GM18507 (cell line): ENCODE measurements at regions not wholly inside any gene's neighbourhood (a gene's known extent, or its start where the extent isn't known, plus 50 kb on each side); places are given as distances from the start of the nearest gene placed in this dataset.
A peak's percentile ranks its signal among the peaks of the same experiment; 100 is the strongest.
"Not testable (repeated sequence)": the region's sequence is repeated elsewhere in the genome, so short reads cannot be mapped to it uniquely, and the experiment has no call there.

ENCODE experiments used
- DNase-seq: peaks from one replicate; pipeline ENCODE4 v3.0.0; 2011; ENCODE audit warnings: low read depth; ENCODE audit not compliant: insufficient read length; ENCODE audit errors: extremely low spot score
- FAIRE-seq: peaks from 2 replicates; lab custom pipeline; 2011; peaks lifted over from hg19 to GRCh38; lab: Jason Lieb, UNC

DNA sequence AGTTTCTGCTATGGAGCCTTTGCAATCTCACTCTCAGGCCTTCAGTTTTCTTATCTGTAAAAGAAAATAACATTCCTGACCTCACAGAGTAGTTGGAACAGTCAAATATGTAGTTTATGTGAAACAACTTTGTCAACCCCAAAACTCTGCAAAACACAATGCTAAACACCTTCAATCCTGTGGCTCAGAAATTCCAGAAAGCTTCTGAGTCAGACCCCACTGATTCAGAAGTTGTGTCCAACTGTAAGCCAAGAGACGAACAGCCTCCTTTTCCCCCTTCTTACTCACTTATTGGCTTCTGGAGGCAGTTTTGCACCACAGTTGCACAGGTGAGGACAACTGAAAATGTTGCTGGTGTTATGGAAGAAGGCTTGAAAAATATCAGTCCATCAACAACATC is 52.9 kb downstream of the TMSB4Y start:
- DNase-seq (no peak), FAIRE-seq (no peak)

DNA sequence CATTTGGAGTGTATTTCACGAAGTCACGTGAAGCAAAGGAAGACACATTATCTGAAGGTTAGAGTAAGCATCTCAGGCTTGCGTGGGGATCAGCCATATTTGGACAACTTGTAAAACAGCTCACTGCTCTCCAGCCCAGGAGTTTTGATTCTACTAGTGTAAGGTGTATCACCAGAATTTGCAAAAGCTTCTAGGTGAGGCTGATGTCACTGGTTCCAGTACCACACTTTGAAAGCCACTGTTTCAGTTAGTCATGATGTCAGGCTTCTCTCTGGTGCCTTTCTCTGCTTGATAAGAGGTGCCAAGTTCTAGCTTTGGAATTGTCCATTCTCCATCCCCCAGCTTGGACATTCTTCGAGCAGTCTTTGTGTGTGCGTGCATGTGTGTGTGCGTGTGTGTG is 62.3 kb downstream of the TMSB4Y start:
- no peak for FAIRE-seq

DNA sequence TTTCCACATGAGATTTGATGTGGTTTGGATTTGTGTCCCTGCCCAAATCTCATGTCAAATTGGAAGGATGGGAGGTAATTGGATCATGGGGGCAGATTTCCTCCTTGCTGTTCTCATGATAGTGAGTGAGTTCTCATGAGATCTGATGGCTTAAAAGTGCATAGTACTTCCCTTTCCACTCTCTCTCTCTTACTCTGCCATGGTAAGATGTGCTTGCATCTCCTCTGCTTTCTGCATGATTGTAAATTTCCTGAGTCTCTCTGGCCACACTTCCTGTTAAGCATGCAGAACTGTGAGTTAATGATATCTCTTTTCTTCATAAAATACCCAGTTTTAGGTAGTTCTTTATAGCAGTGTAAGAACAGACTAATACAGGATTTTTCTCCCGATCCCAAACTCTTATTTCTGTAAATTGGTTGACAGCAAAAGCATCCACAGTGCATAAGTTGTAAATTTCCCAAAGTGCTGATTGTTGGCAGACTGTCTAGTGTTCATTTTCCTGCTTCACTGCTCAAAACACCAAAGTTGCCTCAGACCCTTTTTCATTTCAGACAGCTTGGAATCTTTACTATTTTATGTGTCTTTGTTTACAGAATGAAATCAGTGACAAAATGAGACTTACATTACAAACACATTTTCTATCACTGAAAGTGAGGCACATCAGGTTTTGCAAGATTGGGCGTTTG is 86.6 kb downstream of the TMSB4Y start:
- no peak for DNase-seq
- FAIRE-seq = no peak

More for the DNA sequence above, 62.3 kb downstream of the TMSB4Y start:
- no peak for DNase-seq

DNA sequence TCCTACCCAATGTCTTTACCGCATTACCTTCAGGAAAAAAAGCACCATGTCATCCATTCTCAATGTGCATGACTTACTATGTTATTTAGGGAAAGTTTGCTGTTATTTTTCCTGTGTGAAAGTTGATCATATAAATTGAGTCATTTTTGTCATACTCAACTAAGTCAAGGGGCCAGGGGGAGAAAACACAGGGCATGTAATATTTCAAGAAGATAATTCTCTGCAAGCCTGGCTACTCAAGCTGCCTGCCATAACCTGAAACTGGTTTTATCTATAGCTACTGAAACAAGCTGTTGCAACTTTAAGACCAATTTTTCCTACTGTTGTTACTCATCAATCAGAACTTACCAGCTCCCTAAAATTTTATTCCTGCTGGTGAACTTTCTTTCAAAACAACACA is 91.4 kb downstream of the TMSB4Y start:
- DNase-seq (no peak), FAIRE-seq (no peak)

DNA sequence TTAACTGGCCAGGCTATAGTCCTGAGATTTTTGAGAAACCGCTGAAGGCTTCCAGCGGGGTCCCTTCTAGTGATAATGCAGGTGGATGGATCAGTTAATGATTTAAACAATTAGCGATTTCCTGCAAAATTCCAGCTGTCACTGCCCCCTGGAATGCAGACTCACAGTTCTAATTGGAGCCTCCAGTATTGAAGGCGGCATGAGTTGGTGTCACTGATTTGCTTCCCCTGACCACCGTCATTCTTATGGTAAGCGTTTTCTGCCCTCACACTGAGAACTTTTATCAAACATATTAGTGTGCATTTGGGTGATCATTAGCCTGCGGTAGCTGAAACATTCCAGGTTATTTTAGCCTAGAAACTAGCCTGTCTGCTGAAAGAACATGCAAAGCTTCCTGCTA is 99.1 kb downstream of the TMSB4Y start:
- no peak for FAIRE-seq
- no peak for DNase-seq

DNA sequence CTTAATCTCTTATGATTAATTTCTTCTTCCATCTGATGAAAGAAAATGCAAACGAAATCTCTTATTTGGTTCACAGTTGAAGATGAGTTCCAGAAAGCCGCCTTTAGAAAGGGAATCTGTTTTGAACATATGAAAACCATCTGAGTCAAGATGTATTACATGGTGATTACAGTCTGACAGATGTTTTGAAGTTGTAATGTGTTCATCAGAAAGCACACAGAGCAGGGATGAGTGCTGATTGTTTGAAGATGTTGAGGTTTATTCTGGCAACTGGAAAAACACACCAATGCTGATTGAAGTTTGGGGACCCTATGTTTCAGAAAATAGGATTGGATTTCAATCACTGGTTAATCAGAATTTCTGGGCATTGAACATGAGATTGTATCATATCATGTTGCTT is 99.7 kb downstream of the TMSB4Y start:
- DNase-seq (no peak), FAIRE-seq (no peak)

DNA sequence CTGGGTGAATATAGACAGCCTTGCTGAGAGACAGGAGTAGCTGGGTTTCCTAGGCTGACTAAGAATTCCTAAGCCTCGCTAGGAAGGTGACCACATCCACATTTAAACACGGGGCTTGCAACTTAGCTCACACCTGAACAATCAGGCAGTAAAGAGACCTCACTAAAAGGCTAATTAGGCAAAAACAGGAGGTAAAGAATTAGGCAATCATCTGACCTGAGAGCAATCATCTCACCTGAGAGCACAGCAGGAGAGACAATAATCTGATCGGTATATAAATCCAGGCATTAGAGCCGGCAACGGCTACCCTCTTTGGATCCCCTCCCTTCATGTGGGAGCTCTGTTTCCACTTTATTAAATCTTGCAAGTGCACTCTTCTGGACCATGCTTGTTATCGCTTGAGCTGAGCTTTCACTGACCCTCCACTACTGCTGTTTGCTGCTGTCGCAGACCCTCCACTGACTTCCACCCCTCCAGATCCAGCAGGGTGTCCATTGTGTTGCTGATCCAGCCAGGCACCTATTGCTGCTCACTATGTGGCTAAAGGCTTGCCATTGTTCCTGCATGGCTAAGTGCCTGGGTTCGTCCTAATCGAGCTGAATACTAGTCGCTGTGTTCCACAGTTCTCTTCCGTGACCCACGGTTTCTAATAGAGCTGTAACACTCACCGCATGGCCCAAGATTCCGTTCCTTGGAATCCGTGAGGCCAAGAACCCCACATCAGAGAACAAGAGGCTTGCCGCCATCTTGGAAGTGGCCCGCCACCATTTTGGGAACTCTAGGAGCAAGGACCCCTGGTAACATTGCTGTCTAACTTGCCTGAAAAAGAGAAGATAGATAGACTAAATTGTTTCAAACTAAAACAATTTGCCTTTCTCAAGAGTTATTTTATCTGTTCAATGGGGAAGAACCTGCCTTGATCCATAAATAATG is 100.7 kb downstream of the TMSB4Y start:
- DNase-seq (no peak), FAIRE-seq (no peak)

DNA sequence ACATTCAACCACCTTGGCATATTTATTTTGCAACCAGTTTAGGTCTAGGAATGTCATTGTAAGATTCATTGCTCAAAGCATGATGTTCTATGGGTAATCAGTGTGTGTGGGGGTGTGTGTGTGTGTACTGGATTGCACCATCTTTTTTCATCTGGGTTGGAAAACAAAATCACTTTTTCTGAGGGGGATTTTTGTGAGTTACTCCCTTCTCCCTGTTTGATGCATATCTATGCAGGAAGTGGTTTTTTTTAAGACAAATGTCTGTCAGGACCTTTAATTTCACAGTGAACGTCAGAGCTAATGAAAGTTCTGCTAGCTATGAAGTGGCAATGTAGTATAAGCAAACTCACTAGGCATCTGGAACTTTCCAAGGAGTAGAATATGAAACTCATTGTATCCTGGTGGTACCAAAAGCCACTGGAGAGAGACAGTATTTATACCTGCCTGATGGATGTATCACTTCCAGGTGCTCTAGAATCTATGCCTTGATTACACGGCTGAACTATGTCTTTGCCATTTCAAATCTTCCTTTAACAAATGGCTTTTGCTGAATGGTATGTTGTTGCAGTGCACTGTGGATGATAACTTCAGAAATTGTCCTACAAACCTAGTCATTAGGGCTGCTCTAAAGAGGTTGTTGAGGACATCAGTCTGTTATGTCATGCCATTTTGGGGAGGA is 101.5 kb downstream of the TMSB4Y start:
- no peak for FAIRE-seq
- no peak for DNase-seq

DNA sequence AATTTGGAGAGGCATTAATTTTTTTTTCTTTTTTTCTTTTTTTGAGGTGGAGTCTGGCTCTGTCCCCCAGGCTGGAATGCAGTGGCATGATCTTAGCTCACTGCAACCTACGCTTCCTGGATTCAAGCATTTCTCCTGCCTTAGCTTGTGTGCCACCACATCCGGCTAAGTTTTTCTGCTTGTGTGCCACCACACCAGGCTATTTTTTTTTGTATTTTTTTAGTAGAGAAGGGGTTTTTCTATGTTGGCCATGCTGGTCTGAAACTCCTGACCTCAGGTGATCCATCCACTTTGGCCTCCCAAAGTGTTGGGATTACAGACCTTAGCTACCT is 102.0 kb downstream of the TMSB4Y start:
- DNase-seq (no peak), FAIRE-seq (no peak)

DNA sequence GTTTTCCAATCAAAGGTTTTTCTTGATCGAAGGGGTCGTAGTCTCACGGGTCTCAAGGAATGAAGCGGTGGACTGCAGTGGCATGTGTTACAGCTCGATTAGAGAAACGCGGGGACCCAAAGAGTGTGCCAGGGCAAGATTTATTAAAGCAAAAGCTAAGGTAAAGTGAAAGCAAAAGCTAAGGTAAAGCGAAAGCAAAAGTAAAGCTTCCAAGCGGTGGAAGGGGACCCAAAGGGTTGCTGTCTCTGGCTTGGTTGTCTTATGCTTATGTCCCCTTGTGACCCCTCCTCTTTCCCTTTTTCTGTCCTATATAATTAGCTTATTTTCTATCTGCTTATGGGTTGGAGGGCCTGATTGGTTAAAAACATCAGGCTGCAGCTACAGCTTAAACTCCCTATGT is 126.4 kb downstream of the TMSB4Y start:
- no peak for DNase-seq
- peak; percentile 21 for FAIRE-seq

DNA sequence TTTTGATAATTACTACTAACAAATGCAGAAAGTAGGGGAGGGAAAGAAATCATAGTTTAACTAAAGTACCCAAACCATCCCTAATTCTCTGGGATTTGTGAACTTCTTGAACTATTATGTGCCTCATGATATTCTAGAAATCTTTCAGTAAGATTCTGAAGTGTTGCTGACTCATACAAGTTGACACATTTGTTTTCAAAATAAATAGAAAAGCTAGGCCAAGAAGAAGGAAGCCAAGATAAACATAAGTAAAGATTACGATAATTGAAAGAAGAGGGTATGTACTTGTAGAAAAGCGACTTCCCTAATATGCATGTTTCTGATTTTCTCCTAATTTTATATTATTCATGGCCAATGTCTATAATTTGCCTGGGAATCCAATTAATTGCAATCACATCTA is 140.7 kb downstream of the TMSB4Y start:
- DNase-seq (no peak), FAIRE-seq (no peak)

DNA sequence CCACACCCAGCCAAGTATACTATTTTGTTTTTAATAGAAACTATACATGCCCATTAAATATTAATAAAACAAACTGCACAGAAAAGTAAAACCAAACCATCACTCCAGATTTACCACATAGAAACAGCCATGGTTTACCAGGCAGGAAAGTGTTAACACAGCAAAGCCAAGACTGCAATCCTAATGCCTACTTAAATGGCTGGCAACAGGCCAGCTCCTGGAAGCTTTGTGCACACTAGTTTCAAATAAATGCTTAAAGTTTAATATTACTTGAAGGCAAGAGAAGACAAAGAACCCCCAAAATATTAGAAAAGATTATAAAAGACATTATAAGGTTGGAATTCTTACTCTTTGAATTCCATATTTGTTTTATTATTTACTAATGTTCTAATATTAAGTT is 141.0 kb downstream of the VCY start:
- FAIRE-seq (no peak), DNase-seq (no peak)

DNA sequence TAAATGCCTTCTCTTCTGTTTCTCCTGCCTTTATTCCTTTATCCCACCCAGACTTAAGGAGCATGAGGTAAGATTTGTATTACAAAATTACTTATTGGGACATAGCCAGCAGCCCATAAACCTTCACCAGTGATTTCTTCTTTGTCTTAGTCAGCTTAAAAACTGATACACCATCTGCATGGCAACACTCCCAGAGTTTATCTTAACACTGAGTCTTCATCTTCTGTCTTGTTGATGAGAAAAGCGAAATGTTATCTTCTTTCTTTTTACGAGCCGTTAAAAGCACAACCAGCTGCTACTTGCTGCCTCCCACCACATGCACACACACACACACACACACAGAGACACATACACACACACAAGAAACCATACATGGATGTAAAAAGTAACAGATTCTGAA is 116.7 kb downstream of the VCY start:
- FAIRE-seq = no peak
- no peak for DNase-seq

DNA sequence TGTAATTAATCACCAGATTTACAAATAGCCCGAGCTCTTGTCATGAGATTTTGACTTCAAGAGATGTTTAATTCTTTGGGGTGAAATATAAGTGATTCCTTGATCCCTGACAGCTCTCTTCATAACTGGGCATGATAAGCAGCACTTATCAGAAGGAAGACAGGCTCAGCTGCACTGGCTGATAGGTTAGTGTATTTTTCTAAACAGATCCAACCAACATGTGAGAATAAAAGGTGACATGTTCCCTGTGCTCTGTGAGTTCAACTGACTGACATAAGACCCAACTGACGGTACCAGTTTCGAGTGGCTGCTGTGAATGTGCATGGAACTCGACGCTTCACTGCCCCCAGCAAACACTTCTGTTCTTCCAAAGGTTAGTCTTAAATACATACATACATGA is 114.8 kb downstream of the VCY start:
- DNase-seq = no peak
- FAIRE-seq = no peak

DNA sequence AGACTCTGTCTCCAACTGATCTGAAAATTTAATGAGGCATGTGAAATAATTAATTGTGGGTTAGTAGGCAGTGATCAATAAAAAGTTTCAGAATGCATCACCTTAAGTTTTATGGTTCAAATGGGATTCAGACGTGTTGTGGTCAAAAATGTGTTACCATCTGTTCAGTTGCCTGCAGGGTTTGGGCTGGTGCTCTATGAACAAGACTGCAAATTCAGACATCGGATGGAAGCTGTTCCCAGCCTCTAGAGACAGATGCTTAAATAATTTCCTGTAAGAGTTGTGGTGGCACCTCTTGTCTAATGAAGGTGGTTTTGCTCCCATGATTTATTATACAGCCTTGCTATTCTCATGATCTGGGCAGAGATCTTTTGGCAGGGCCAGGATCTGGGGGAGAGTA is 113.6 kb downstream of the VCY start:
- DNase-seq (no peak), FAIRE-seq (no peak)

DNA sequence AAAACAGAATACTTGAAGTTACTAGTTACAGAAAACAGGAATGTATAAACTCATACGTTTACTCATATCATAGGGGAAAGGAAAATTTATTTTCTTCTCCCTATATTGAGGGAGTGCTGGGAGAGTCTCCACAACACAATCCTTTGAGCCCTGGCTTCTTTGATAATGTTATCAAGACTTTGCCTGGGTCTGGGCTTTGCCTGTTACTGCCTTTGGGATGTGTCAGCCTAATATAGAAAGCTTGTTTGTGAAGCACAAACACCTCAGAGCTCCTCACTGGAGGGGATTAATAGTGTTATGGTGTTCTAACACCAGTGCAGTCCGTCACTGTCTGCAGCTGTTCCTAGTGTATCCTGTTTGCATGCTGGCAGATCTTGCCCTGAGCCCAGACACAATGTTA is 107.8 kb downstream of the VCY start:
- DNase-seq (no peak), FAIRE-seq (peak; percentile 33)

DNA sequence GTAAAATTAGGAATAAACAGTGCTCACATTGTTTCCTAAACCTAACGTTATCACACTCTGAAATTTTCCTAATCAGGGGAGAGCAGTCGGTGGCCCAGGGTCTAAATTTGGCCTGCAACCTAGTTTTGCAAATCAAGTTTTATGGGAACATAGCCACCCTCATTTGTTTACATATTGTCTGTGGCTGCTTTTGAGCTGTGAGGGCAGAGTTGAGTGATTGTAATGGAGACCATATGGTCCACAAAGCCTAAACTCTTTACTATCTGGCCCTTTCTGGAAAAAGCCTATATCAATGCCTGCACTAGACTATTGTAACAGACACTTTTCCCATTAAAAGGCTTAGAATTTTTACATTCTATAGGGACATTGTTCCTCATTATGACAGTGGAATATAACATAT is 105.2 kb downstream of the VCY start:
- no peak for FAIRE-seq
- no peak for DNase-seq

DNA sequence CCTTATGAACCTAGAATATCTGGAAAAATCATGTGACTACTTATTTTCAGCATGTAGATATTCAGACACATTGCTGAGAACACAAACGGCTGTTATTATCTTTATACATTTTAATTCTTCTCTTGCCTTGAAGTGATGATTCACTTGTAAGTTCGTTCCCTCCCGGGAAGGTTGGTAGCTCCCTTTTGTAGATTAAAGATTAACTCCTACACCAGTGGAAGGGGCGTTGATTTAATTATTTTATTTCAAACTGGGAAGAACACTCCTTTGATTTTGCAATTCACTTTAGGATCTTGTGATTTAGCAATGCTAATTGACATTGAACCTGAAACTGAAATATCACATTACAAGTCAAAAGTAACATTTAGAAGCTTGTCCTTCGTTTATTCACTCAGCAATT is 103.4 kb downstream of the VCY start:
- no peak for DNase-seq
- FAIRE-seq = no peak

DNA sequence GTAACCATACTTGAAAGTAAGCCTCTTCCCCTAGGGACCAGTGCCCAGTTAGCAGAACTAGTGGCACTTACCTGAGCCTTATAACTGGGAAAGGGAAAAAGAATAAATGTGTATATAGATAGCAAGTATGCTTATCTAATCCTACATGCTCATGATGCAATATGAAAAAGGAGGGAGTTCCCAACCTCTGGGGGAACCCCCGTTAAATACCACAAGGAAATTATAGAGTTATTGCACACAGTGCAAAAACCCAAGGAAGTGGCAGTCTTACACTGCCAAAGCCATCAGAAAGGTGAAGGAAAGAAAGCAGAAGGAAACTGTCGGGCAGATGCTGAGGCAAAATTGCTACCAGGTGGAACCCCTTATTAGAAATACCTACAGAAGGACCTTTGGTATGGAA is 92.2 kb downstream of the VCY start:
- DNase-seq = not testable (repeated sequence)
- peak; percentile 55 for FAIRE-seq

DNA sequence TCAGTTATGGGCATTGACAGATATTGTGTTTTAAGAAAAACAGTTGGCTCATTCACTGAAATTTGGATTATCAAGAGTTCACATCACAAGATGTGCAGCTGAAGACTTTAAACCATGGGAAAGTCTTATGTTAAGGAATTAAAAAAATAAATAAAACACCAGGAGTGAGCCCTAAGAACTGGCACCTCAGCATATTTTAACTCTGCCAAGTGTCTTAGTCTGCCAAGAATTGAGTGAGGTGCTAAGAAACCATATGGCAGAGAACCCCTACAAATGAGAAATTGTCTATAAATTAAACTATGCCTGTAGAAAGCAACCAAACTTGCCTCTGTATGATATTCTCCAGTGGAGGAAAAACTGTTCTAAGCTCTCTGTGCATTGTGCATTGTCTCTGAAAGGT is 78.5 kb downstream of the VCY start:
- DNase-seq (no peak), FAIRE-seq (no peak)

DNA sequence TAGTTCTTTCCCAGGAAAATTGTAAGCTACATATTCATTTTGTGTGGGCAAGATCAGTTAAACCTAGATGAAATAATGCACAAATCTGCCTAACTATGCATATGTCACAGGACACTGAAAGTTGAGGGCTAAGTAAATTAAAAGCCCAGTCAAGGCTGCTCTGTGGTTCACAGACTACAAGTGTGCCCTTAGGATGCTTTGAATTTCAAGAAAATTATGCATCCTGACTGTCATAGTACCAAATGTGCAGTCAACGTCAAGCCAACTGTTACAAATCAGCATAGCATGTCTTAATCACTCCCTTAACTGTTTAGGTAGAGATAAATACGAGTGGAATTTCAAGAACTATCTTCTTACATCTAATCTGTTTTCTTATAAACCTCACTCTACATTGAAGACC is 55.8 kb downstream of the VCY start:
- FAIRE-seq, DNase-seq: not testable (repeated sequence)
